K562 (cell line): ENCODE measurements at regions not wholly inside any gene's neighbourhood (a gene's known extent, or its start where the extent isn't known, plus 50 kb on each side); places are given as distances from the start of the nearest gene placed in this dataset.

Experiments used
- ATAC-seq: fragments of 200-7000 bp; cut with Tn5 transposase; 3 replicates; pipeline ENCODE4 v1.9.1; 2020; ENCODE audit warnings: moderate library complexity
- BruUV-seq: library from RNA; stranded (reverse); fragments of 400-500 nt; replicated peaks from 2 replicates; lab custom pipeline; 2021; lab: Mats Ljungman, UMichigan
- CTCF ChIA-PET: fragments of 300-600 bp; formaldehyde crosslinking; extraction: SDS; loops from one replicate; lab custom pipeline; 2021; ENCODE audit warnings: low intra/inter-chr PET ratio; lab: Yijun Ruan, JAX
- POLR2A ChIA-PET: fragments of 300-600, 350-650 bp; sonication (Branson Sonifier 250); formaldehyde crosslinking; extraction: SDS; loops from one replicate; lab custom pipeline; 2021; ENCODE audit warnings: antibody characterized with exemption, inconsistent platforms; lab: Yijun Ruan, JAX
- DNase-seq, 4 experiments: peaks; one replicate each; pipeline versions ENCODE4 v3.0.0 to v3.0.0-alpha.2; 2011 to 2018; ENCODE audit warnings: low spot score in 3 of 4, mixed read lengths in 3 of 4; ENCODE audit errors: extremely low read depth in 1 of 4
- FAIRE-seq: peaks from 2 replicates; lab custom pipeline; 2011; peaks lifted over from hg19 to GRCh38; lab: Jason Lieb, UNC
- H2AFZ ChIP-seq: 2 replicates; pipeline ENCODE4 v1.6.0; 2011; ENCODE audit warnings: low read depth, low read length, control low read depth, inconsistent platforms
- H3K27ac ChIP-seq: fragments of 200-600 bp; 3 replicates; pipeline ENCODE4 v1.8.0; 2011; ENCODE audit warnings: low read depth, mild to moderate bottlenecking, control low read depth, inconsistent platforms, low read length, moderate library complexity, mixed read lengths; ENCODE audit errors: extremely low read depth
- H3K27me3 ChIP-seq, 2 experiments: fragments of 300-600 bp in 1 of 2; 2 replicates in 1 of 2; 3 replicates in 1 of 2; pipeline versions ENCODE4 v1.6.0 to v1.8.0; 2011; ENCODE audit warnings: inconsistent platforms in 2 of 2, low read length in 2 of 2, mild to moderate bottlenecking in 1 of 2, mixed read lengths in 1 of 2, moderate library complexity in 1 of 2; ENCODE audit not compliant: control insufficient read depth in 2 of 2, insufficient read depth in 2 of 2
- H3K36me3 ChIP-seq: fragments of 300-600 bp; 3 replicates; pipeline ENCODE4 v1.8.0; 2011; ENCODE audit warnings: mild to moderate bottlenecking, low read length, inconsistent platforms; ENCODE audit not compliant: control insufficient read depth, insufficient read depth
- H3K4me1 ChIP-seq, 2 experiments: fragments of 200-600 bp in 1 of 2; replicated peaks in 1 of 2; 2 replicates in 1 of 2; 3 replicates in 1 of 2; pipeline versions ENCODE4 v1.5.1 to v1.8.0; 2011; ENCODE audit warnings: inconsistent platforms in 2 of 2, low read length in 2 of 2, mild to moderate bottlenecking in 1 of 2, mixed read lengths in 1 of 2, moderate library complexity in 1 of 2; ENCODE audit not compliant: control insufficient read depth in 2 of 2, insufficient read depth in 2 of 2
- H3K4me2 ChIP-seq: 2 replicates; pipeline ENCODE4 v1.6.1; 2011; ENCODE audit warnings: low read length, control low read depth, inconsistent platforms, mixed read lengths; ENCODE audit not compliant: insufficient read depth
- H3K4me3 ChIP-seq: fragments of 200-600 bp; sonication (generic), shearing (Covaris generic); 2 replicates; pipeline ENCODE4 v1.5.1; 2016; ENCODE audit warnings: control low read depth, inconsistent platforms
- H3K79me2 ChIP-seq: fragments of 200-600 bp; 3 replicates; pipeline ENCODE4 v1.8.0; 2011; ENCODE audit warnings: low read length, inconsistent platforms; ENCODE audit not compliant: control insufficient read depth, insufficient read depth
- H3K9ac ChIP-seq, 2 experiments: 2 replicates each; pipeline versions ENCODE4 v1.6.0 to v1.6.1; 2011; ENCODE audit warnings: low read depth in 2 of 2, low read length in 2 of 2, control low read depth in 1 of 2, inconsistent platforms in 1 of 2, mild to moderate bottlenecking in 1 of 2, mixed read lengths in 1 of 2; ENCODE audit not compliant: insufficient read depth in 1 of 2
- H3K9me1 ChIP-seq: one replicate; pipeline ENCODE4 v1.6.0; 2011; ENCODE audit warnings: inconsistent platforms, mild to moderate bottlenecking, low read length, moderate library complexity; ENCODE audit not compliant: control insufficient read depth, insufficient read depth
- H3K9me3 ChIP-seq: replicated peaks from 2 replicates; pipeline ENCODE4 v1.5.1; 2011; ENCODE audit warnings: low read depth, low read length, inconsistent platforms; ENCODE audit not compliant: control insufficient read depth, insufficient read depth
- H4K20me1 ChIP-seq: replicated peaks from 2 replicates; pipeline ENCODE4 v1.6.1; 2011; ENCODE audit warnings: low read length, inconsistent platforms, mixed read lengths; ENCODE audit not compliant: control insufficient read depth, insufficient read depth
- CC2D1A ChIP-seq: fragments of 450-650 bp; IDR thresholded peaks from 2 replicates; pipeline ENCODE4 v1.6.1; 2017; ENCODE audit warnings: mild to moderate bottlenecking
- DDX20 ChIP-seq: fragments of 450-650 bp; IDR thresholded peaks from 2 replicates; pipeline ENCODE4 v1.6.1; 2016; ENCODE audit warnings: missing genetic modification characterization, low read depth, mild to moderate bottlenecking, missing compliant biosample characterization, moderate library complexity
- MIER1 ChIP-seq: fragments of 450-650 bp; IDR thresholded peaks from 2 replicates; pipeline ENCODE4 v1.6.1; 2016; ENCODE audit warnings: antibody characterized with exemption, mild to moderate bottlenecking, low read depth
- MTA3 ChIP-seq: fragments of 450-650 bp; formaldehyde crosslinking; IDR thresholded peaks from 2 replicates; pipeline ENCODE4 v1.6.1; 2017; ENCODE audit warnings: mild to moderate bottlenecking, borderline replicate concordance
- NBN ChIP-seq: fragments of 450-650 bp; IDR thresholded peaks from 2 replicates; pipeline ENCODE4 v1.6.1; 2016; ENCODE audit warnings: low read depth, mild to moderate bottlenecking
- NFE2 ChIP-seq: IDR thresholded peaks from 2 replicates; pipeline ENCODE4 v1.6.1; 2014; ENCODE audit warnings: antibody characterized with exemption, low read depth
- RB1 ChIP-seq: fragments of 450-650 bp; IDR thresholded peaks from 2 replicates; pipeline ENCODE4 v1.6.1; 2017; ENCODE audit warnings: low read depth, mild to moderate bottlenecking
- RBM25 ChIP-seq: fragments of 200-400 bp; formaldehyde crosslinking; IDR thresholded peaks from 2 replicates; pipeline ENCODE4 v1.6.1; 2018; ENCODE audit warnings: low read length, low read depth, moderate library complexity; ENCODE audit not compliant: severe bottlenecking
- TEAD2 ChIP-seq: fragments of 450-650 bp; IDR thresholded peaks from 2 replicates; pipeline ENCODE4 v1.6.1; 2016; ENCODE audit warnings: missing genetic modification characterization, control low read depth, missing compliant biosample characterization
- ZFX ChIP-seq: sonication (generic); formaldehyde crosslinking; IDR thresholded peaks from 2 replicates; pipeline ENCODE4 v1.8.0; 2022; ENCODE audit warnings: mild to moderate bottlenecking, missing genetic modification reagents, moderate library complexity
- ZNF586 ChIP-seq: fragments of 450-650 bp; formaldehyde crosslinking; conservative IDR thresholded peaks from 2 replicates; pipeline ENCODE4 v1.4.0; 2020; ENCODE audit warnings: mild to moderate bottlenecking, moderate library complexity
- ZNF785 ChIP-seq: fragments of 250-450 bp; sonication (Bioruptor Pico); IDR thresholded peaks from 2 replicates; pipeline ENCODE4 v1.4.0; 2020; ENCODE audit warnings: mild to moderate bottlenecking
- WGBS: fragments of 100-300 bp; shearing (Covaris generic); methylation state at CpG from one replicate; pipeline ENCODE4 v1.1.6; 2016; ENCODE audit warnings: low coverage, mixed read lengths; ENCODE audit not compliant: insufficient coverage; ENCODE audit errors: missing lambda C conversion rate; 5-methylcytosine and 5-hydroxymethylcytosine counted together
- in situ Hi-C: fragments of 300-500 bp; cut with MboI; formaldehyde crosslinking; loops from 4 replicates; pipeline ENCODE4 v1.15.0; 2018; ENCODE audit warnings: inconsistent platforms, mixed read lengths
- intact Hi-C: fragments of 100-400 bp; cut with micrococcal nuclease; formaldehyde crosslinking; loops from 2 replicates; pipeline ENCODE4 v1.14.2; 2022
- TF ChIP-seq, protein P1 (sequence below): sonication (generic); formaldehyde crosslinking; IDR thresholded peaks from 2 replicates; pipeline ENCODE4 v1.8.0; 2023; ENCODE audit warnings: mild to moderate bottlenecking, missing genetic modification reagents

GRCh38 chr5:28009576-28009975, 971.2 kb upstream of the CDH9 start:
- TF ChIP-seq ZFX (CRISPR knock-in tag), result no peak
- no peak for TF ChIP-seq CC2D1A
- no peaks in the 10 kb centered on the region for H4K20me1 ChIP-seq
- H3K4me1 ChIP-seq, result no peaks in the 10 kb centered on the region
- no peaks in the 10 kb centered on the region for H3K36me3 ChIP-seq
- no peak overlapping the region for H3K9ac ChIP-seq
- in situ Hi-C loops, result no loop called here
- intact Hi-C loops, result no loop called here
- ChIA-PET POLR2A (no interaction called here), CTCF (no interaction called here)
- H3K4me2 ChIP-seq, result no peak overlapping the region
- no peak for DNase-seq
- FAIRE-seq, result no peak
- no peak overlapping the region for H3K4me3 ChIP-seq
- no peaks in the 10 kb centered on the region for H3K27me3 ChIP-seq
- 4% methylated on average over 2 of the region's 2 CpGs for WGBS
- H3K9me3 ChIP-seq, result no peaks in the 10 kb centered on the region
- H3K9me1 ChIP-seq, result no peaks in the 10 kb centered on the region
- no peak overlapping the region for H2AFZ ChIP-seq
- ATAC-seq, result no peak
- H3K27ac ChIP-seq, result no peak overlapping the region
- BruUV-seq, result no TSS peak
- no peaks in the 10 kb centered on the region for H3K79me2 ChIP-seq

GRCh38 chr5:27996665-27997064, 958.3 kb upstream of the CDH9 start:
- Histone ChIP-seq H3K4me2 (no peak overlapping the region), H3K4me1 (no peaks in the 10 kb centered on the region), H3K27ac (no peak overlapping the region), H3K79me2 (no peaks in the 10 kb centered on the region), H3K4me3 (no peak overlapping the region), H3K9me1 (no peaks in the 10 kb centered on the region), H2AFZ (no peak overlapping the region), H3K9ac (no peak overlapping the region), H3K9me3 (no peaks in the 10 kb centered on the region), H3K27me3 (no peaks in the 10 kb centered on the region), H4K20me1 (no peaks in the 10 kb centered on the region), H3K36me3 (no peaks in the 10 kb centered on the region)
- 0% methylated on average over 1 of the region's 1 CpG for WGBS
- in situ Hi-C loops (no loop called here), intact Hi-C loops (no loop called here)
- POLR2A ChIA-PET, result no interaction called here
- ATAC-seq, result no peak
- no peak for FAIRE-seq
- no TSS peak for BruUV-seq
- no peak for DNase-seq
- CTCF ChIA-PET, result no interaction called here
- no peak for TF ChIP-seq TEAD2 (tag)
- TF ChIP-seq, protein P1, sequence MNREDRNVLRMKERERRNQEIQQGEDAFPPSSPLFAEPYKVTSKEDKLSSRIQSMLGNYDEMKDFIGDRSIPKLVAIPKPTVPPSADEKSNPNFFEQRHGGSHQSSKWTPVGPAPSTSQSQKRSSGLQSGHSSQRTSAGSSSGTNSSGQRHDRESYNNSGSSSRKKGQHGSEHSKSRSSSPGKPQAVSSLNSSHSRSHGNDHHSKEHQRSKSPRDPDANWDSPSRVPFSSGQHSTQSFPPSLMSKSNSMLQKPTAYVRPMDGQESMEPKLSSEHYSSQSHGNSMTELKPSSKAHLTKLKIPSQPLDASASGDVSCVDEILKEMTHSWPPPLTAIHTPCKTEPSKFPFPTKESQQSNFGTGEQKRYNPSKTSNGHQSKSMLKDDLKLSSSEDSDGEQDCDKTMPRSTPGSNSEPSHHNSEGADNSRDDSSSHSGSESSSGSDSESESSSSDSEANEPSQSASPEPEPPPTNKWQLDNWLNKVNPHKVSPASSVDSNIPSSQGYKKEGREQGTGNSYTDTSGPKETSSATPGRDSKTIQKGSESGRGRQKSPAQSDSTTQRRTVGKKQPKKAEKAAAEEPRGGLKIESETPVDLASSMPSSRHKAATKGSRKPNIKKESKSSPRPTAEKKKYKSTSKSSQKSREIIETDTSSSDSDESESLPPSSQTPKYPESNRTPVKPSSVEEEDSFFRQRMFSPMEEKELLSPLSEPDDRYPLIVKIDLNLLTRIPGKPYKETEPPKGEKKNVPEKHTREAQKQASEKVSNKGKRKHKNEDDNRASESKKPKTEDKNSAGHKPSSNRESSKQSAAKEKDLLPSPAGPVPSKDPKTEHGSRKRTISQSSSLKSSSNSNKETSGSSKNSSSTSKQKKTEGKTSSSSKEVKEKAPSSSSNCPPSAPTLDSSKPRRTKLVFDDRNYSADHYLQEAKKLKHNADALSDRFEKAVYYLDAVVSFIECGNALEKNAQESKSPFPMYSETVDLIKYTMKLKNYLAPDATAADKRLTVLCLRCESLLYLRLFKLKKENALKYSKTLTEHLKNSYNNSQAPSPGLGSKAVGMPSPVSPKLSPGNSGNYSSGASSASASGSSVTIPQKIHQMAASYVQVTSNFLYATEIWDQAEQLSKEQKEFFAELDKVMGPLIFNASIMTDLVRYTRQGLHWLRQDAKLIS (CRISPR knock-in tag), result no peak
- TF ChIP-seq ZNF586, result no peak
- no peak for TF ChIP-seq NFE2
- no peak for TF ChIP-seq MIER1
- TF ChIP-seq MTA3, result no peak
- TF ChIP-seq NBN, result no peak
- no peak for TF ChIP-seq RBM25
- TF ChIP-seq DDX20 (tag), result no peak
- TF ChIP-seq ZNF785 (CRISPR knock-in tag), result no peak
- TF ChIP-seq RB1, result no peak
